ENCODE measurements at regions not wholly inside any gene's neighbourhood (a gene's known extent, or its start where the extent isn't known, plus 50 kb on each side); places are given as distances from the start of the nearest gene placed in this dataset.

GRCh38 chr6:81625216-81625615 is 127.3 kb downstream of the TENT5A start:
- no peaks in the 10 kb centered on the region for H3K4me1 ChIP-seq (ENCODE audit: control insufficient read depth in 1 of 2, insufficient read depth in 1 of 2, low read depth in 1 of 2, low read length in 1 of 2)
- TF ChIP-seq, protein P1, sequence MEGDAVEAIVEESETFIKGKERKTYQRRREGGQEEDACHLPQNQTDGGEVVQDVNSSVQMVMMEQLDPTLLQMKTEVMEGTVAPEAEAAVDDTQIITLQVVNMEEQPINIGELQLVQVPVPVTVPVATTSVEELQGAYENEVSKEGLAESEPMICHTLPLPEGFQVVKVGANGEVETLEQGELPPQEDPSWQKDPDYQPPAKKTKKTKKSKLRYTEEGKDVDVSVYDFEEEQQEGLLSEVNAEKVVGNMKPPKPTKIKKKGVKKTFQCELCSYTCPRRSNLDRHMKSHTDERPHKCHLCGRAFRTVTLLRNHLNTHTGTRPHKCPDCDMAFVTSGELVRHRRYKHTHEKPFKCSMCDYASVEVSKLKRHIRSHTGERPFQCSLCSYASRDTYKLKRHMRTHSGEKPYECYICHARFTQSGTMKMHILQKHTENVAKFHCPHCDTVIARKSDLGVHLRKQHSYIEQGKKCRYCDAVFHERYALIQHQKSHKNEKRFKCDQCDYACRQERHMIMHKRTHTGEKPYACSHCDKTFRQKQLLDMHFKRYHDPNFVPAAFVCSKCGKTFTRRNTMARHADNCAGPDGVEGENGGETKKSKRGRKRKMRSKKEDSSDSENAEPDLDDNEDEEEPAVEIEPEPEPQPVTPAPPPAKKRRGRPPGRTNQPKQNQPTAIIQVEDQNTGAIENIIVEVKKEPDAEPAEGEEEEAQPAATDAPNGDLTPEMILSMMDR (IDR thresholded peaks at IDR 0.05) = no peak
- no peak overlapping the region for H3K4me3 ChIP-seq (ENCODE audit: low read depth in 1 of 2, low read length in 1 of 2)
- no peaks in the 10 kb centered on the region for H3K27me3 ChIP-seq
- no peak overlapping the region for H3K27ac ChIP-seq
- no peaks in the 10 kb centered on the region for H3K36me3 ChIP-seq
- no peaks in the 10 kb centered on the region for H3K9me3 ChIP-seq

DNA sequence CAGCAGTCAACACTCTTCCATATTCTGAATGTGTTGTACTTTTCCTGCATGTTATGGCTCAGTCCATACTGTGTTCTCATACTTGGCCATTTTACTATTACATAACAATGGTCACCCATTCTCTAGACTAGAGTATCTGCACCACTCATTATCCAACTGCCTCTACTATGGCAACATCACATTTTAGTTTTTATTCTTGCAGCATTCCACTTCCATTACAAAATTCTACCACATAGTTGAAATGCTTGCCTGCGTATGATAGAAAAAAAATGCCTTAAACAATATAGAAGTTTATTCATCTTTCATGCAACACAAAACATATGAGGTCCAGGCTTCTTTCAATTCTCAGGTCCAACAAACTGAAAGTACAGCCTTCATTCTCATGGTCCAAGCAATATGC is 128.0 kb downstream of the TENT5A start:
- Histone ChIP-seq H3K36me3 (no peaks in the 10 kb centered on the region), H3K4me1 (ENCODE audit: control insufficient read depth in 1 of 2, insufficient read depth in 1 of 2, low read depth in 1 of 2, low read length in 1 of 2) (no peaks in the 10 kb centered on the region), H3K27ac (no peak overlapping the region), H3K9me3 (no peaks in the 10 kb centered on the region), H3K27me3 (no peaks in the 10 kb centered on the region), H3K4me3 (ENCODE audit: low read depth in 1 of 2, low read length in 1 of 2) (no peak overlapping the region)
- TF ChIP-seq, protein P1 (IDR thresholded peaks at IDR 0.05) = no peak

DNA sequence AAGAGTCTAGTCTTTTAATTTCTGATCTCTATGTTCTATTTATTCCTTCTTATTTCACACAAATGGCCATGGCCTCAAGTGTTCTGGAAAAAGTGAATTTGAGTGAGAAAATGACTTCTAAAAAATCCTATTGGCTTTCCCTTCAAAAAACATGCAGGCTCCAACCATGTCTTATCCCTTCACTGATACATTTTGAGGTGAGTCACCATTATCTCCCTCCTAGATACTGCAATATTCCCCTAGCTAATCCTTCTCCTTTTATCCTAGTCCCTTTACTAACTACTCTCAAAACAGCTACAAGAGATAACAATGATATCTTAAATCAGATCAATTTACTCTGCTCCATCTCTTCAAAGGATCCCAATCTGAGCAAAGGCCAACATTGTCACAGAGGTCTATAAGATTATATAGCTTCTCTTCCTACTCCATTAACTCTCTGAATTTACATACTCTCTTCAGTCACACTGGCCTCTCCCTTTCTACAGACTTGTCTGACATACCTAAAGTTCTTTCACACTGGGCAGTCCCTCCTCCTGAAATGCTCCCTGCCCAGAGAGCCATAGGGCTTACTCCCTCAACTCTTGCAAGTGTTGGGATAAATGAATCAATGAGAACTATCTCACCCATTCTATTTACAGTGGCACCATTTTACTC is 129.2 kb downstream of the TENT5A start:
- no peaks in the 10 kb centered on the region for H3K9me3 ChIP-seq
- H3K4me1 ChIP-seq (ENCODE audit: control insufficient read depth in 1 of 2, insufficient read depth in 1 of 2, low read depth in 1 of 2, low read length in 1 of 2) = no peaks in the 10 kb centered on the region
- H3K36me3 ChIP-seq = no peaks in the 10 kb centered on the region
- H3K27me3 ChIP-seq = no peaks in the 10 kb centered on the region
- no peak overlapping the region for H3K4me3 ChIP-seq (ENCODE audit: low read depth in 1 of 2, low read length in 1 of 2)
- no peak overlapping the region for H3K27ac ChIP-seq
- TF ChIP-seq, protein P1 (IDR thresholded peaks at IDR 0.05) = no peak

- H3K27ac ChIP-seq = no peak overlapping the region
- no peak overlapping the region for H3K4me3 ChIP-seq (ENCODE audit: low read depth in 1 of 2, low read length in 1 of 2)
- H3K36me3 ChIP-seq = no peaks in the 10 kb centered on the region
- no peaks in the 10 kb centered on the region for H3K9me3 ChIP-seq
- TF ChIP-seq, protein P1 (IDR thresholded peaks at IDR 0.05) = no peak
- H3K27me3 ChIP-seq = no peaks in the 10 kb centered on the region
- H3K4me1 ChIP-seq (ENCODE audit: control insufficient read depth in 1 of 2, insufficient read depth in 1 of 2, low read depth in 1 of 2, low read length in 1 of 2) = no peaks in the 10 kb centered on the region
These were observed 130.6 kb downstream of the TENT5A start for GRCh38 chr6:81621816-81622395.

- H3K4me1 ChIP-seq (ENCODE audit: control insufficient read depth in 1 of 2, insufficient read depth in 1 of 2, low read depth in 1 of 2, low read length in 1 of 2) = peaks cover 5 to 10% of the 10 kb centered on the region in 2 experiments
- no peak overlapping the region for H3K4me3 ChIP-seq (ENCODE audit: low read depth in 1 of 2, low read length in 1 of 2)
- H3K27ac ChIP-seq = no peak overlapping the region
- H3K36me3 ChIP-seq = no peaks in the 10 kb centered on the region
- TF ChIP-seq, protein P1 (IDR thresholded peaks at IDR 0.05) = no peak
- H3K27me3 ChIP-seq = no peaks in the 10 kb centered on the region
- H3K9me3 ChIP-seq = no peaks in the 10 kb centered on the region
These were observed 138.2 kb downstream of the TENT5A start for GRCh38 chr6:81614292-81614691.

All from neutrophil (primary cell).